GM21786 (cell line): ENCODE measurements at regions not wholly inside any gene's neighbourhood (a gene's known extent, or its start where the extent isn't known, plus 50 kb on each side); places are given as distances from the start of the nearest gene placed in this dataset.

Source experiments
- ATAC-seq: cut with Tn5 transposase; IDR thresholded peaks from one replicate; pipeline ENCODE4 v1.9.1; 2021; ENCODE audit not compliant: unreplicated experiment

DNA sequence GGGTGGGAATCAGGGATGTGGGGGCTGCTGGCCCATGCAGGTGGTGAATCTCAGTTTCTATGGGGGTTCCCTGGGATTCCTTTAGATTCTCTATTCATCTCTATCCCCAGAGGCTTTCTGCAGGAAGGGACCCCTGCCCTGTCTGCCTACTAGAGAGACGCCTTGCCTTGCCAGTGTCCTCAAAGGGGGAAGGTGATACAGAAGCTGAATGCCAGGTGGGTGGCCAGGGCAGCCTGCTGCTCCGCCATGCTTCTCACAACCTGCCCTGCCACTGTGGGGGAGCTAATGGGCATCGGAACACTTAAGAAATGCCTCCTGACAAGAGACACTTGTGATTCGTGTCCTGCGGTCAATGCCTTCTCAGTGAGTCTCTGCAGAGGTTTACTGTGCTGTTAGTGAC, 368.4 kb downstream of the EN1 start:
- ATAC-seq = no peak

DNA sequence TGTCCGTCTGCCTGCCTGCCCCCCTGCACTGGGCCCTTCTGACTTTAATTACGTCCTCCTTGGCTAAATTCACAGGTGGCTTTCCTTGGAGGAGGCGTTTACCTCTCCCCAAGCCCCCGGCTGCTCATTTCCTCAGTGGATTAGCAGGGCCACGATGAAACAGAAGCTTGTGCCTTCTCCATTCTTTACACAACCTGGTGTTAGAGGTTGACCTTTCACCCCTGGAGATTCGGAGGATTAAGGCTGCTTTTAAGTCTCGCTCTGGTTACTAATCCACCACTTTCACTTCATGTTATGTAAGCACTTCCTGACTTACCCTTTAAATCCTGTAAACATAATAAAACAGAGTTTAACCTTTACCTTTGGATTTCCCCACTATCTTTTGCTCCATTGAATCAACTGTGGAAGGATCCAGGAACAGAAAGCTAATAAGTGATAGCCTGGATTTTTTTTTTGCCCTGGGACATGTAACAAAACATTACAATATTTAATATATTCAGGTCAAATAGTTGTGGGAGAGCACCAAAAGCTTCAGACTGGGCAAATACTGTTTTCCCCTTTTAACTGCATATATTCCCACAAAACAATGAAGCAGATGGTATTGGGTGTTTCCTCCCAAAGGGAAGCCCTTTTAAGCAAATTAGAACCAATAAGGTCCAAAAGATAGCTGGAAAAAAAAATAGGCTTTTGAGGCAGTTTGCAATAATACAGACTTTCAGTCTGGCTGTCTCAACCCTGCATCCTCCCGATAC, 370.2 kb downstream of the EN1 start:
- ATAC-seq = no peak

DNA sequence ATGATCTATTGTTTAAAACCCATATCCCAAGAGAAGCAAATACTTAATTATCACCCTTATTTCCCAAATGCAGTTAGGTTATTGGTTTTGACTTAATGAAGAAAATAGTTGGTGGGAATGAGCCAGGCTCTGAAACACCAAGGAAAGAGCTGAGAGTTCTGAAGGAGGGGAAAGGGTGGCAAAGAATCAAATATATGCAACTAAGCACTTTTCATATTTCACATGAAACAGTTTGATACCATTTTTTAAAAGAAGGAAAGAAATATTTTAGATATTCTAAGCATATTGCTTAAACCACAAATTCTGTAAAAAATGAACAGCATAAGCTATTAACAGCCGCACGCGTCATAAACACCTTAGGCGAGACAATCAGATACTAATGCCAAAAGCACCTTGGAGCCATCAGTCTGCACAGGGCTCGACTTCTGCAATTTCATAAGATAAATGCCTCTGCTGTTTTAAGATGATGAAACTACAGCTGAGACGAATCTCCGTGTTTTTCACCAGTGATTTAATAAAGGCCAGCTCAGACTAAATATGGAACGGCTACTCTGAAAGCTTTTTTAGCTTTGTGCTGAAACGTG, 371.7 kb downstream of the EN1 start:
- no peak for ATAC-seq

GRCh38 chr2:118474541-118474920, 372.9 kb downstream of the EN1 start:
- no peak for ATAC-seq

- no peak for ATAC-seq
Measured at GRCh38 chr2:118473846-118474540, 373.5 kb downstream of the EN1 start.

DNA sequence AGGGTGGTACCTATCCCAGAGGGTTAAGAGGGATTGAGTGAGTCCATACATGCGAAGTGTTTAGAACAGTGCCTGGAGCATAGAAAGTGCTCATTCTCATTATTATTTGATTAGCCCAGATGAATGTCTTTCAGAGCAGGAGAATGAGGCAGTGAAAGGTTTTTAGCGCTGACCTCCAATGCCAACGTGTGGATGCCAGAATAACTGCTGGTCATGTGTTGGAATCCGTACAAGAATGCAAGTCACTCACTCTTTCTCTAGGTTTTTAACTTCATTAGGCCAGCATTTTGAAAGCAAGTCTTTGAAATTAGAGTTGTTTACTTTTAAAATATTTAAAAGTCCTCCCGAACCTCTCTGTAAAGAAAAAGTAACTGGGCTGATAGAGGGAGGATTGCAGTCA, 374.2 kb downstream of the EN1 start:
- ATAC-seq = no peak

GRCh38 chr2:118470297-118470696, 377.2 kb downstream of the EN1 start:
- ATAC-seq = no peak

GRCh38 chr2:118469103-118469502, 378.3 kb downstream of the EN1 start:
- no peak for ATAC-seq

- ATAC-seq = no peak
Measured at GRCh38 chr2:118464546-118465265, 376.4 kb downstream of the INSIG2 start.

- ATAC-seq = no peak
Measured at GRCh38 chr2:118464046-118464445, 375.8 kb downstream of the INSIG2 start.

DNA sequence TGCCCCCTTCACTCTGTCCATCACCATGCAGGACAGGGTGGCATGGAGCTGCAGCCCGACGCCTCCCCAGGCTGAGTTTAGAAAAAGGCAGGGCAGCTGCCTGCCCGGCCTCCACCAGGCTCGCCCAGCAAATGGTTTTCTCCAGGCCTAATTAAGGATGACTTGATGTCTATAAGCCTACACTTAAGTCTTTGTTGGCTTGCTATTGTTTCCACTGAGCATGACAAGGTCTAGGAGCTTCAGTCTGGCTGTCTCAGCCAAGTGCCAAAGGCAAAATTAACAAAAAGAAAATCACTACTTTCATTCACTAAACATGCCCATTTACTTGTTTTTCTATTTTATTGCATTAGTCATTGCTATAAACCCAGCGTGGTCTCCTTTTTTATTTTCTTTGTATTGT, 372.2 kb downstream of the INSIG2 start:
- ATAC-seq = no peak

- no peak for ATAC-seq
Measured at GRCh38 chr2:118459426-118459825, 371.2 kb downstream of the INSIG2 start.

- no peak for ATAC-seq
Measured at GRCh38 chr2:118457951-118458350, 369.7 kb downstream of the INSIG2 start.

- ATAC-seq = no peak
Measured at GRCh38 chr2:118449401-118449800, 361.1 kb downstream of the INSIG2 start.

GRCh38 chr2:118443596-118443995, 355.3 kb downstream of the INSIG2 start:
- no peak for ATAC-seq

- ATAC-seq = no peak
Measured at GRCh38 chr2:118442996-118443553, 354.8 kb downstream of the INSIG2 start.

GRCh38 chr2:118442046-118442445, 353.8 kb downstream of the INSIG2 start:
- ATAC-seq = no peak

DNA sequence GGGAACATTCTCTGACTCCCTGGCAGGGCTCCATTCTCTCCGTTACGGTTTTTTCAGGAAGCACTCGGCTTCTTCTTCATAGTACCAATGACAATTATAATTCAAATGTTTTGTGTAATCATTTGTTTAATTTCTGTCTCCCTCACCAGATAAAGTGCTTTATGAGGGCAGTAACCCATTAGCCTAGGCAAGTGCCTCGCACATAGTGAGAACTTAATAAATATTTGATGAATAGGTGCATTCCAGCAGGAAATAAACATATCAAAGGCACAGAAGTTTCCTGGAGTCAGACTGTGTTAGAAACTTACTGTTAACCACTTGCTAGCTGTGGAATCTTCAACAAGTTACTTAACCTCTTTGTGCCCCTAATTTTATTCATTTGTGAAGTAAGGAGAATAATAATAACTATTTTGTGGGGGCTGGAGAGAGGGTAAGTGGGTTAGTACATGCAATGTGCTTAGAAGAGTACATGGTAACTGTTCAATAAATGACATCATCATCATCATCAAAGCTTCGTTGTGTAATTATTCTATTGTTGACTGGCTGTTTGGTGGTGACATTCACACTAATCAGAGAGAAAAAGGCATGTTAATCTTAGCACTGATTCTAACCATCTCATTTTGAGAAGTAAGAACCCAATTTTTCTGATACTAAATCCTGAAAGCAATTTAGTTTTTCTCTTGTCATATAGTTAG, 352.3 kb downstream of the INSIG2 start:
- ATAC-seq = no peak

DNA sequence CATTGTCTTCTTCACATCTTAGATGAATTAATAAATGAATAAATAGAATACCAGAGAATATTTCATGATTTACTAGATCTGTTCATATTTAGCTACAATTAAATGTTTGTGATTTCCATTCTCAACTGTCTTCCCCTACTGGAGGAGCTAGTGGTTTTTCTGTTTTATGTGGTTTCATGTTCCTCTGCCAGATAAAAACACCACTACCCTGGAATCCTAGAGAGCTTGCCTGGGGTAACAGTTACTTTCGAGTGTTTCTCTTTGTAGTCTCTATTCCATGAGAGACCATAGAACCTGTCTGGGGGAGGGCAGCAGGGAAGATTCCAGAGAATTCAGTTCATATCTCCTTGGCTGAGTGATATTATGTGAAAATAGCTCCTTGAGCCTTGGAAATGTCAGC, 349.2 kb downstream of the INSIG2 start:
- ATAC-seq = no peak

- no peak for ATAC-seq
Measured at GRCh38 chr2:118431997-118432396, 343.7 kb downstream of the INSIG2 start.

DNA sequence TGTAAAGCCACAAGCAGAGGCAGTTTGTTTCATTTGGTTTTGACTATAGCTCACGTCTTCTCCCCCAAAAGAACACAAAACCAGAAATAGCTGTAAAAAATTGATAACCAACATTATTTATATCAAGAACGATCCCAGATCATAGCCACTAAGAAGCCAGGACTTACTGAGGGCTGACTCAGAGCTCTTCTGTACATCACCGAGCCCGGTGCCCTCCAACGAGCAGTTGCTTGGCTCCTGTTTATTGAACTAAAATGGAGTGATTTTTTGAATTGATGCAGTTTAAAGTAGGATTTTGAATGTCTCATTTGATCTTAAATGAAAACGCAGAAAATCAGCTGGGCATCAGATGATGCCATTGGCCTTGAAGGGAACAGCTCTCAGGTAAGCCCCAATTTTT, 343.3 kb downstream of the INSIG2 start:
- no peak for ATAC-seq
